SK-N-SH treated with all-trans-retinoic acid at 6 μM for 48 hours (cell line): ENCODE measurements at regions not wholly inside any gene's neighbourhood (a gene's known extent, or its start where the extent isn't known, plus 50 kb on each side); places are given as distances from the start of the nearest gene placed in this dataset.

Experiments
- ATAC-seq: fragments of 200-7000 bp; cut with Tn5 transposase; 3 replicates; pipeline ENCODE4 v1.9.1; 2020; ENCODE audit warnings: mild to moderate bottlenecking, moderate library complexity
- ARNTL ChIP-seq: fragments of 450-650 bp; formaldehyde crosslinking; IDR thresholded peaks from 2 replicates; pipeline ENCODE4 v1.5.0; 2020; ENCODE audit warnings: low read depth, mild to moderate bottlenecking, moderate library complexity, borderline replicate concordance
- BACH2 ChIP-seq: fragments of 250-450 bp; sonication (Bioruptor Pico); IDR thresholded peaks from 2 replicates; pipeline ENCODE4 v1.9.0; 2021; ENCODE audit warnings: mild to moderate bottlenecking, borderline replicate concordance
- CREB5 ChIP-seq: fragments of 250-450 bp; sonication (Bioruptor Pico); IDR thresholded peaks from 2 replicates; pipeline ENCODE4 v1.5.1; 2020; ENCODE audit warnings: low read depth, mild to moderate bottlenecking, moderate library complexity
- CSDC2 ChIP-seq: fragments of 250-450 bp; sonication (Bioruptor Pico); IDR thresholded peaks from 2 replicates; pipeline ENCODE4 v1.5.0; 2020; ENCODE audit warnings: mild to moderate bottlenecking, moderate library complexity
- CSRNP3 ChIP-seq: fragments of 250-450 bp; sonication (Bioruptor Pico); IDR thresholded peaks from 2 replicates; pipeline ENCODE4 v1.5.1; 2021; ENCODE audit warnings: mild to moderate bottlenecking, moderate library complexity
- ESRRG ChIP-seq: fragments of 250-450 bp; sonication (Bioruptor Pico); IDR thresholded peaks from 2 replicates; pipeline ENCODE4 v1.6.1; 2021; ENCODE audit warnings: mild to moderate bottlenecking
- GLIS3 ChIP-seq: fragments of 250-450 bp; sonication (Bioruptor Pico); IDR thresholded peaks from 2 replicates; pipeline ENCODE4 v1.5.0; 2020; ENCODE audit warnings: mild to moderate bottlenecking, moderate library complexity
- ISL1 ChIP-seq: fragments of 250-450 bp; sonication (Bioruptor Pico); IDR thresholded peaks from 2 replicates; pipeline ENCODE4 v2.1.2; 2022; ENCODE audit warnings: mild to moderate bottlenecking, moderate library complexity
- OSR1 ChIP-seq: fragments of 250-450 bp; sonication (Bioruptor Pico); IDR thresholded peaks from 2 replicates; pipeline ENCODE4 v1.8.0; 2022; ENCODE audit warnings: moderate library complexity, mild to moderate bottlenecking, inconsistent platforms
- PATZ1 ChIP-seq: fragments of 250-450 bp; sonication (Bioruptor Pico); IDR thresholded peaks from 2 replicates; pipeline ENCODE4 v1.8.0; 2020; ENCODE audit warnings: mild to moderate bottlenecking, moderate library complexity, borderline replicate concordance
- PPARA ChIP-seq: fragments of 250-450 bp; sonication (Bioruptor Pico); IDR thresholded peaks from 2 replicates; pipeline ENCODE4 v1.5.0; 2020; ENCODE audit warnings: mild to moderate bottlenecking, borderline replicate concordance
- RARB ChIP-seq: fragments of 250-450 bp; sonication (Bioruptor Pico); IDR thresholded peaks from 2 replicates; pipeline ENCODE4 v1.8.0; 2021; ENCODE audit warnings: mild to moderate bottlenecking, moderate library complexity
- SNAI2 ChIP-seq: fragments of 250-450 bp; sonication (Bioruptor Pico); IDR thresholded peaks from 2 replicates; pipeline ENCODE4 v1.5.0; 2020; ENCODE audit warnings: mild to moderate bottlenecking, moderate library complexity
- TCF4 ChIP-seq: fragments of 250-450 bp; sonication (Bioruptor Pico); IDR thresholded peaks from 2 replicates; pipeline ENCODE4 v1.8.0; 2021; ENCODE audit warnings: mild to moderate bottlenecking, moderate library complexity, borderline replicate concordance
- TOX ChIP-seq: fragments of 250-450 bp; sonication (Bioruptor Pico); IDR thresholded peaks from 2 replicates; pipeline ENCODE4 v1.8.0; 2021; ENCODE audit warnings: mild to moderate bottlenecking, moderate library complexity, borderline replicate concordance
- TSHZ2 ChIP-seq: fragments of 250-450 bp; sonication (Bioruptor Pico); IDR thresholded peaks from 2 replicates; pipeline ENCODE4 v1.5.0; 2020; ENCODE audit warnings: mild to moderate bottlenecking, moderate library complexity
- ZC3H10 ChIP-seq: fragments of 250-450 bp; sonication (Bioruptor Pico); IDR thresholded peaks from 2 replicates; pipeline ENCODE4 v1.5.1; 2021; ENCODE audit warnings: mild to moderate bottlenecking, moderate library complexity
- ZFP3 ChIP-seq: fragments of 250-450 bp; sonication (Bioruptor Pico); IDR thresholded peaks from 2 replicates; pipeline ENCODE4 v1.5.0; 2020; ENCODE audit warnings: mild to moderate bottlenecking, moderate library complexity
- ZFP30 ChIP-seq: fragments of 450-650 bp; formaldehyde crosslinking; IDR thresholded peaks from 2 replicates; pipeline ENCODE4 v1.5.0; 2022; ENCODE audit warnings: mild to moderate bottlenecking, moderate library complexity
- ZNF565 ChIP-seq: fragments of 450-650 bp; formaldehyde crosslinking; conservative IDR thresholded peaks from 2 replicates; pipeline ENCODE4 v1.5.0; 2020; ENCODE audit warnings: low read depth, mild to moderate bottlenecking, moderate library complexity
- ZNF8 ChIP-seq: fragments of 450-650 bp; formaldehyde crosslinking; IDR thresholded peaks from 2 replicates; pipeline ENCODE4 v1.5.0; 2020; ENCODE audit warnings: mild to moderate bottlenecking, moderate library complexity

GRCh38 chr15:45980366-45980765, 345.5 kb downstream of the SQOR start:
- no peak for ATAC-seq

GRCh38 chr15:45981625-45982024, 346.8 kb downstream of the SQOR start:
- TF ChIP-seq ARNTL (CRISPR knock-in tag) (no peak), BACH2 (no peak), TOX (CRISPR knock-in tag) (no peak)
- no peak for ATAC-seq

More at GRCh38 chr15:45980366-45980765, 345.5 kb downstream of the SQOR start:
- TF ChIP-seq BACH2, result no peak
- TF ChIP-seq CSDC2 (CRISPR knock-in tag), result no peak
- no peak for TF ChIP-seq CREB5 (CRISPR knock-in tag)
- TF ChIP-seq ZFP3, result no peak
- no peak for TF ChIP-seq RARB (CRISPR knock-in tag)
- TF ChIP-seq TSHZ2, result no peak
- no peak for TF ChIP-seq ZNF565 (CRISPR knock-in tag)
- TF ChIP-seq OSR1 (CRISPR knock-in tag), result no peak
- no peak for TF ChIP-seq ZNF8 (CRISPR knock-in tag)
- no peak for TF ChIP-seq ISL1 (CRISPR knock-in tag)
- TF ChIP-seq TOX (CRISPR knock-in tag), result no peak
- no peak for TF ChIP-seq PPARA (CRISPR knock-in tag)
- no peak for TF ChIP-seq ZC3H10 (CRISPR knock-in tag)
- TF ChIP-seq TCF4 (CRISPR knock-in tag), result no peak
- TF ChIP-seq PATZ1, result no peak
- no peak for TF ChIP-seq ARNTL (CRISPR knock-in tag)
- TF ChIP-seq CSRNP3, result no peak
- no peak for TF ChIP-seq ZFP30 (CRISPR knock-in tag)

- TF ChIP-seq ISL1 (CRISPR knock-in tag), result no peak
- TF ChIP-seq SNAI2, result no peak
- no peak for TF ChIP-seq TSHZ2
- no peak for TF ChIP-seq PATZ1
- TF ChIP-seq ZNF565 (CRISPR knock-in tag), result no peak
- TF ChIP-seq ESRRG (CRISPR knock-in tag), result no peak
- no peak for TF ChIP-seq TOX (CRISPR knock-in tag)
- TF ChIP-seq GLIS3 (CRISPR knock-in tag), result no peak
- no peak for TF ChIP-seq ZFP3
- no peak for TF ChIP-seq ZC3H10 (CRISPR knock-in tag)
- no peak for TF ChIP-seq ZFP30 (CRISPR knock-in tag)
- no peak for TF ChIP-seq CREB5 (CRISPR knock-in tag)
- no peak for TF ChIP-seq ARNTL (CRISPR knock-in tag)
- TF ChIP-seq TCF4 (CRISPR knock-in tag), result no peak
- TF ChIP-seq PPARA (CRISPR knock-in tag), result no peak
- no peak for ATAC-seq
Observed at GRCh38 chr15:45991863-45992262, 357.0 kb downstream of the SQOR start.
